Spleen (tissue), 11 donors: ENCODE measurements at regions not wholly inside any gene's neighbourhood (a gene's known extent, or its start where the extent isn't known, plus 50 kb on each side); places are given as distances from the start of the nearest gene placed in this dataset.

Experiments
- DNase-seq: peaks from one replicate; pipeline ENCODE4 v3.0.0-alpha.2; 2020
- H3K27ac ChIP-seq, 8 donors: fragments of 200-600 bp; sonication (generic) in 7 of 8; 1 replicate in 4 of 8; 2 replicates in 4 of 8; pipeline versions ENCODE4 v1.5.0 to v1.8.0; 2016 to 2021; ENCODE audit warnings: inconsistent platforms in 4 of 8, mild to moderate bottlenecking in 4 of 8, moderate library complexity in 1 of 8
- H3K27me3 ChIP-seq, 7 donors: fragments of 200-600 bp; sonication (generic) in 6 of 7; replicated peaks in 1 of 7; 1 replicate in 4 of 7; 2 replicates in 3 of 7; pipeline versions ENCODE4 v1.5.0 to v1.8.0; 2016 to 2021; ENCODE audit warnings: inconsistent platforms in 3 of 7, mild to moderate bottlenecking in 1 of 7
- H3K36me3 ChIP-seq, 6 donors: fragments of 200-600 bp; sonication (generic) in 5 of 6; 1 replicate in 4 of 6; 2 replicates in 2 of 6; pipeline versions ENCODE4 v1.5.0 to v1.8.0; 2016 to 2021; ENCODE audit warnings: inconsistent platforms in 2 of 6
- H3K4me1 ChIP-seq, 6 donors: fragments of 200-600 bp; sonication (generic) in 5 of 6; 1 replicate in 3 of 6; 2 replicates in 3 of 6; pipeline versions ENCODE4 v1.5.0 to v1.8.0; 2016 to 2021; ENCODE audit warnings: inconsistent platforms in 3 of 6
- H3K4me3 ChIP-seq, 8 donors: fragments of 200-600 bp; sonication (generic) in 7 of 8; 1 replicate in 4 of 8; 2 replicates in 4 of 8; pipeline versions ENCODE4 v1.5.0 to v1.8.0; 2016 to 2021; ENCODE audit warnings: inconsistent platforms in 4 of 8, mild to moderate bottlenecking in 4 of 8, moderate library complexity in 2 of 8
- H3K9me3 ChIP-seq, 8 donors: fragments of 200-600 bp; sonication (generic) in 7 of 8; 1 replicate in 4 of 8; 2 replicates in 4 of 8; pipeline versions ENCODE4 v1.5.0 to v1.8.0; 2016 to 2021; ENCODE audit warnings: inconsistent platforms in 4 of 8
- POLR2A ChIP-seq, 3 donors: fragments of 450-650 bp; IDR thresholded peaks; one replicate each; pipeline ENCODE4 v1.5.1; 2017; ENCODE audit warnings: antibody characterized with exemption in 3 of 3, mild to moderate bottlenecking in 1 of 3
- POLR2AphosphoS5 ChIP-seq, 3 donors: sonication (generic); formaldehyde crosslinking; IDR thresholded peaks; one replicate each; pipeline ENCODE4 v1.5.1; 2017; ENCODE audit warnings: antibody characterized with exemption in 3 of 3
- WGBS, 5 donors: extraction: QIAGEN DNeasy Blood & Tissue Kit in 3 of 5; methylation state at CpG; one replicate each; pipeline versions ENCODE4 v1.1.5 to v1.1.7; 2013 to 2018; 5-methylcytosine and 5-hydroxymethylcytosine counted together
- intact Hi-C: fragments of 100-400 bp; cut with DNase I; formaldehyde crosslinking; loops from one replicate; pipeline ENCODE4 v1.15.0; 2023; ENCODE audit warnings: low total_unique reads
- TF ChIP-seq, protein P1 (sequence below), 11 experiments: fragments of 200-600 bp in 7 of 11; fragments of 450-650 bp in 4 of 11; sonication (generic) in 4 of 11; IDR thresholded peaks in 8 of 11; conservative IDR thresholded peaks in 3 of 11; 1 replicate in 7 of 11; 2 replicates in 4 of 11; pipeline versions ENCODE4 v1.4.0 to v1.8.0; 2016 to 2021; ENCODE audit warnings: antibody characterized with exemption in 11 of 11, inconsistent platforms in 4 of 11, mild to moderate bottlenecking in 1 of 11
- donor health status: healthy with polysubstance abuse.
- donor health status: DM: no; HTN: no; CAD: no; lungs with moderate emphysema.
- donor health status: DM: no; HTN: no; CAD: no.
- donor health status: Bipolar disorder and iron deficiency.
- donor health status: healthy.
- donor health status: DM: no; HTN: no; CAD: no.
- donor health status: DM: yes; HTN: yes; CAD: no.

- H3K9me3 ChIP-seq, result no peaks in the 10 kb centered on the region
- H3K4me1 ChIP-seq, result no peaks in the 10 kb centered on the region
- intact Hi-C loops, result no loop called here
- H3K36me3 ChIP-seq, result no peaks in the 10 kb centered on the region
- H3K27ac ChIP-seq, result no peak overlapping the region
- no peaks in the 10 kb centered on the region for H3K27me3 ChIP-seq
- H3K4me3 ChIP-seq, result no peak overlapping the region
- WGBS, 5 donors, result 85 to 91% (median 90%) methylated on average over 9 of the region's 9 CpGs
- no peak for TF ChIP-seq POLR2AphosphoS5 (IDR thresholded peaks at IDR 0.05)
- TF ChIP-seq, protein P1, sequence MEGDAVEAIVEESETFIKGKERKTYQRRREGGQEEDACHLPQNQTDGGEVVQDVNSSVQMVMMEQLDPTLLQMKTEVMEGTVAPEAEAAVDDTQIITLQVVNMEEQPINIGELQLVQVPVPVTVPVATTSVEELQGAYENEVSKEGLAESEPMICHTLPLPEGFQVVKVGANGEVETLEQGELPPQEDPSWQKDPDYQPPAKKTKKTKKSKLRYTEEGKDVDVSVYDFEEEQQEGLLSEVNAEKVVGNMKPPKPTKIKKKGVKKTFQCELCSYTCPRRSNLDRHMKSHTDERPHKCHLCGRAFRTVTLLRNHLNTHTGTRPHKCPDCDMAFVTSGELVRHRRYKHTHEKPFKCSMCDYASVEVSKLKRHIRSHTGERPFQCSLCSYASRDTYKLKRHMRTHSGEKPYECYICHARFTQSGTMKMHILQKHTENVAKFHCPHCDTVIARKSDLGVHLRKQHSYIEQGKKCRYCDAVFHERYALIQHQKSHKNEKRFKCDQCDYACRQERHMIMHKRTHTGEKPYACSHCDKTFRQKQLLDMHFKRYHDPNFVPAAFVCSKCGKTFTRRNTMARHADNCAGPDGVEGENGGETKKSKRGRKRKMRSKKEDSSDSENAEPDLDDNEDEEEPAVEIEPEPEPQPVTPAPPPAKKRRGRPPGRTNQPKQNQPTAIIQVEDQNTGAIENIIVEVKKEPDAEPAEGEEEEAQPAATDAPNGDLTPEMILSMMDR (IDR thresholded peaks at IDR 0.05 in 8 of 11, conservative IDR thresholded peaks at IDR 0.05 in 3 of 11), result no peak
- TF ChIP-seq POLR2A (IDR thresholded peaks at IDR 0.05), result no peak
- no peak for DNase-seq
Observed at GRCh38 chr6:147741389-147741788, 232.9 kb downstream of the SAMD5 start.

- DNase-seq, result no peak
- no peaks in the 10 kb centered on the region for H3K27me3 ChIP-seq
- H3K36me3 ChIP-seq, result no peaks in the 10 kb centered on the region
- no peak overlapping the region for H3K27ac ChIP-seq
- TF ChIP-seq POLR2A (IDR thresholded peaks at IDR 0.05), result no peak
- no peak for TF ChIP-seq POLR2AphosphoS5 (IDR thresholded peaks at IDR 0.05)
- TF ChIP-seq, protein P1 (IDR thresholded peaks at IDR 0.05 in 8 of 11, conservative IDR thresholded peaks at IDR 0.05 in 3 of 11), result no peak
- intact Hi-C loops, result no loop called here
- 83 to 91% (median 91%) methylated on average over 3 of the region's 3 CpGs for WGBS, 5 donors
- H3K4me3 ChIP-seq, result no peak overlapping the region
- no peaks in the 10 kb centered on the region for H3K9me3 ChIP-seq
- no peaks in the 10 kb centered on the region for H3K4me1 ChIP-seq
Observed at GRCh38 chr6:147742440-147742839, 233.9 kb downstream of the SAMD5 start.

- Histone ChIP-seq H3K4me1 (no peaks in the 10 kb centered on the region), H3K36me3 (no peaks in the 10 kb centered on the region), H3K4me3 (no peak overlapping the region), H3K27me3 (no peaks in the 10 kb centered on the region), H3K27ac (no peak overlapping the region), H3K9me3 (no peaks in the 10 kb centered on the region)
- intact Hi-C loops, result no loop called here
- TF ChIP-seq POLR2A (IDR thresholded peaks at IDR 0.05) (no peak), POLR2AphosphoS5 (IDR thresholded peaks at IDR 0.05) (no peak)
- TF ChIP-seq, protein P1 (IDR thresholded peaks at IDR 0.05 in 8 of 11, conservative IDR thresholded peaks at IDR 0.05 in 3 of 11), result no peak
- 89 to 97% (median 92%) methylated on average over 1 of the region's 1 CpG for WGBS, 5 donors
- DNase-seq, result no peak
Observed at GRCh38 chr6:147744012-147744411, 235.5 kb downstream of the SAMD5 start.

GRCh38 chr6:147749331-147749730 lies 240.8 kb downstream of the SAMD5 start:
- DNase-seq, result no peak
- no peak overlapping the region for H3K4me3 ChIP-seq
- no peak overlapping the region for H3K27ac ChIP-seq
- no peaks in the 10 kb centered on the region for H3K4me1 ChIP-seq
- no peak for TF ChIP-seq POLR2AphosphoS5 (IDR thresholded peaks at IDR 0.05)
- TF ChIP-seq POLR2A (IDR thresholded peaks at IDR 0.05), result no peak
- TF ChIP-seq, protein P1 (IDR thresholded peaks at IDR 0.05 in 8 of 11, conservative IDR thresholded peaks at IDR 0.05 in 3 of 11), result no peak
- H3K9me3 ChIP-seq, result peaks cover 0 to 4% (median 0%) of the 10 kb centered on the region in 8 donors
- no peaks in the 10 kb centered on the region for H3K27me3 ChIP-seq
- intact Hi-C loops, result no loop called here
- H3K36me3 ChIP-seq, result no peaks in the 10 kb centered on the region
- WGBS, 5 donors, result 77 to 87% (median 79%) methylated on average over 5 of the region's 5 CpGs
